Mammary epithelial cell (primary cell): ENCODE measurements at regions not wholly inside any gene's neighbourhood (a gene's known extent, or its start where the extent isn't known, plus 50 kb on each side); places are given as distances from the start of the nearest gene placed in this dataset.

Experiments
- CTCF ChIP-seq, 2 donors: IDR thresholded peaks in 1 of 2; conservative IDR thresholded peaks in 1 of 2; 2 replicates each; pipeline ENCODE4 v1.5.1; 2011 to 2012; ENCODE audit warnings: inconsistent platforms in 2 of 2, low read length in 2 of 2, mild to moderate bottlenecking in 2 of 2, control low read depth in 1 of 2, low read depth in 1 of 2; ENCODE audit not compliant: insufficient read depth in 1 of 2; ENCODE audit errors: extremely low read depth in 1 of 2
- EZH2 ChIP-seq: IDR thresholded peaks from 2 replicates; pipeline ENCODE4 v1.6.1; 2012; ENCODE audit warnings: low read length, inconsistent platforms, borderline replicate concordance

DNA sequence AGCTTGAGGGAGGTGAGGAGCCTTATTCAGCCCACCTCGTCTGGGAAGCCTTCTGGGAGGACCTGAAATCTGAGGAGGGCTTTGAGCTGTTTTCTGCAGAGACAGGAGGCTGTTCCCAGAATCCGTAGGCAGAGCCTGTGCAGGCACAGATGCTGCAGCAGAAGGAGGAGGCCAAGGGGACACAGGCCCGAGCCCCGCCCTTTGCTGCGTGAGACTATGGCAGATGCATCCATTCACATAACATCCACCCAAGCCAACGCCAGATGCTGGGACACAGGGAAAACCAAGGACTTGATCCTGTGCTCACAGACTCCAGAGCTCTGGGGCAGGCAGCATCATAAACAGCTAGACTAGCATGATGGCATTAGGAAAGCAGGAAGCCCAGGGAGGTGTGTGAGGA, 98.2 kb downstream of the KCNF1 start:
- TF ChIP-seq CTCF (conservative IDR thresholded peaks at IDR 0.05 in 1 of 2, IDR thresholded peaks at IDR 0.05 in 1 of 2; ENCODE audit: extremely low read depth in 1 of 2, insufficient read depth in 1 of 2, low read depth in 1 of 2, low read length in 2 of 2) (no peak), EZH2 (no peak)
